PC-3 (cell line): ENCODE measurements at regions not wholly inside any gene's neighbourhood (a gene's known extent, or its start where the extent isn't known, plus 50 kb on each side); places are given as distances from the start of the nearest gene placed in this dataset.
"Not testable (repeated sequence)": the region's sequence is repeated elsewhere in the genome, so short reads cannot be mapped to it uniquely, and the experiment has no call there.

Experiments used
- CTCF ChIP-seq: fragments of 300-600 bp; sonication (generic); conservative IDR thresholded peaks from 2 replicates; pipeline ENCODE4 v1.5.1; 2017; ENCODE audit warnings: antibody characterized with exemption, low read depth, mild to moderate bottlenecking, low read length
- EZH2phosphoT487 ChIP-seq: fragments of 300-600 bp; sonication (generic); IDR thresholded peaks from 2 replicates; pipeline ENCODE4 v1.6.1; 2018; ENCODE audit warnings: mild to moderate bottlenecking, antibody characterized with exemption, low read length, borderline replicate concordance

- not testable (repeated sequence) for TF ChIP-seq CTCF, EZH2phosphoT487
Observed at GRCh38 chr17:6934544-6934943, 61.3 kb upstream of the ALOX12 start.
